Stimulated activated CD4-positive, alpha-beta T cell treated with anti-CD3 and anti-CD28 coated beads, TNF-alpha, amount 100 ng/mL, for 4 hours (primary cell): ENCODE measurements at regions not wholly inside any gene's neighbourhood (a gene's known extent, or its start where the extent isn't known, plus 50 kb on each side); places are given as distances from the start of the nearest gene placed in this dataset.

ENCODE experiments used
- DNase-seq, 3 experiments: peaks; one replicate each; pipeline ENCODE4 v3.0.0-alpha.2; 2020; ENCODE audit warnings: low read depth in 3 of 3

DNA sequence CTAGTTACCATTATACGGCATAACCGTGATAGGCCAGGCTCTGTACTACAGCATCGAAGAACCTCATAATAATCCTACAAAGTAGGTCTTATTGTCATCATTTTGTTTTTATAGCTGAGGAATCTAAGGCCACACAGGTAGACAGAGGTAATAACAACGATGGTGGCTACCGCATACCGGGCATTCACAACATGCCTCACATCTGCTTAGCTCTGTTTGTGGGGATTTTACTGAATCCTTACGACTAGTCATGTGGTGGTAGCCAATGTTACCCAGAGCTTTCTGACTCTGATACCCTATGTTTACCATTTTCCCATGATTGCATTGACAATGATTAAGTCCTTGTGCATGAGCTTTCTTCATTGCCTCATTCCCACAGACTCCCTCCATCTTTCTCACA lies 269.4 kb downstream of the TCF7L2 start:
- DNase-seq = no peak

DNA sequence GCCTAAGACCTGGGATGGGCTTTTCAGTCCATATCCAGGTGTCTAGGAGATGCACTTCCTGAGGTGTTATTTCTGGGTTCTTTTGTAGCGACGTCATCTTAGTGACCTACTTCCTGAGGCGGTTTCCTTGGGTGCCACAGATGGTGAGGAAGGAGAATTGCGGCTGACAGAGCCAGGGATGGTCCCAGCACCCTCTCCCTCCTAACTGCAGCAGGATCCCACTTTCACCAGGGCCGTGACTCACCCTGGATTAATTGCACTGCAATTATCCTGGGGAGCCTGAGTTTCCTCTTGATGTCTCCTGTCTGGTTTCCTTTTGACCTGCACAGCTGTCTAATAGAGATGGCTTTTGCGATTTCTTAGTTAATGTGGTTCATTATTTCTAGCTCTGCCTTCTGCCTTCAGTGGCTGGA lies 271.7 kb downstream of the TCF7L2 start:
- no peak for DNase-seq

DNA sequence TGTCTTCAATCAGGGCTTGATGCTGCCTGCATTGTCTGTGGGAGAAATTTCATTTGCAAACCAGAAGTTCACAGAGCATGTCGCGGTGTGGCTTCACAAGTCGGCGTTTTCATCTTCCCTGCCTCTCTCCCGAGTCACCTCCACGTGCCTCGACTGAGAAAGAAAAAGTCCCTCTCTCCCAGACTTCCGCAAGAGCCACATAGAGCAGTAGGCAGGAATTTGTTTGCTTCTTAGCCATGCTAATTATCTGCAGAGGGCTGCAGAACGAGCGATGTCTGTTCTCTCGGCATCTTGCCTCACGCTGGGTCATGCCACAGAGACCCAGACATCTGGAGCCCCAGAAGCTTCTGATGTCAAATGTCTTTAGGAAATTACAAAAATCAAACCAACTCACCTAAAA lies 272.2 kb downstream of the TCF7L2 start:
- no peak for DNase-seq

DNA sequence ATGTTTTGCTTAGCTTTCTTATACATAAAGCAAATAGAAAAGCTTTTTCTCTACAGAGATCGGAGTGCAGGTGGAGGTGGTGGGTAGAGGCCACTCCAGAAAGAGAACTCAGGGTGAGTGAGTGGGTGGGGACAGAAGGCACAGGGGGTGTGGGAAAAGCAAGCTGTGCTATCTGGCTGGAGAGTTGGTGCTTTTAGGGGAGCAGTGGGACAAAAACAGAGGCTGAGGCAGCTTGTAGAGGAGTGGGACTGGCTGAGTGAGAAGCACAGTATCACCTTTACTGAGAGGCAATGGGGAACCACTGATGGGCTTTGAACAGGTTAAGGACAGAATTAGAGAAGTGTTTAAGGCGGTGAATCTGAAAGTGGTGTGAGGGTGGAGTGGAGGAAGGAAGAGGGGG lies 275.3 kb downstream of the TCF7L2 start:
- no peak for DNase-seq

DNA sequence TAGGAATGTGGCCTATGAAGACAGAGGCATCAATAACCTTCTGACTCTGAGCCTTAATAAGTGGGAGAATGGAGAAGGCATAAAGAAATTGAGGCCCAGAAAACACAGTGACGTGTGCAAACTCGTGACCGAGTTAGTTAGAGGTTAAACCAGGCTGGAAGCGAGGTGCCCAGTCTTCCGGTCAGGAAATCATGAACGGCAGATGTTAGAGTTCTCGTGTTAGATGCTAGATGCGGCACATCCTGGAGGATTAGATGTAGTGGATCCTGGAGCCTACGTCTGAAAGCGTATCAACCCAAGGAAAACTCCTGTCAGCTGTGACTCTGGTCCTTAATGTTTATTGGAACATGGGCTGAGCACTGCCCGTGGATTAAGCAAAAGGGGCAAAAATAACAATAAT lies 275.9 kb downstream of the TCF7L2 start:
- DNase-seq = no peak

DNA sequence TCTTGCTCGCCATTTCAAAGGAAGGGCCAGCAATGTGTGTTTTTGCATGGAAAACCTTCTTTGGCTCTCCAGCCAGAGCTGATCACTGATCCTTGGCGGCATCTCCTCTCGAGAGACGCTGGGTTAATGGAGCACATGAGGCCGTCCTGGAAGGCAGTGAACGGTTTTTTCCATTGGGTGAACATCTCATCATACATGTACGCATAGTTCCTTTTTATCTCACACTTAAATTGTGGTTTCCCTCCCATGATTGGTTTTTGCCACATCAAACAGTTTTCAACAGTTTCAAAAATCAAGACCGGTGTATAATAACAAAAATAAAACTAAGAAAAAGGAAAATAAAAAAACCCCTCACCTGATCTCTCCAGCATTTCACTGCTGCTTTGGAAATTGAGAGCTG lies 276.4 kb downstream of the TCF7L2 start:
- DNase-seq = no peak

DNA sequence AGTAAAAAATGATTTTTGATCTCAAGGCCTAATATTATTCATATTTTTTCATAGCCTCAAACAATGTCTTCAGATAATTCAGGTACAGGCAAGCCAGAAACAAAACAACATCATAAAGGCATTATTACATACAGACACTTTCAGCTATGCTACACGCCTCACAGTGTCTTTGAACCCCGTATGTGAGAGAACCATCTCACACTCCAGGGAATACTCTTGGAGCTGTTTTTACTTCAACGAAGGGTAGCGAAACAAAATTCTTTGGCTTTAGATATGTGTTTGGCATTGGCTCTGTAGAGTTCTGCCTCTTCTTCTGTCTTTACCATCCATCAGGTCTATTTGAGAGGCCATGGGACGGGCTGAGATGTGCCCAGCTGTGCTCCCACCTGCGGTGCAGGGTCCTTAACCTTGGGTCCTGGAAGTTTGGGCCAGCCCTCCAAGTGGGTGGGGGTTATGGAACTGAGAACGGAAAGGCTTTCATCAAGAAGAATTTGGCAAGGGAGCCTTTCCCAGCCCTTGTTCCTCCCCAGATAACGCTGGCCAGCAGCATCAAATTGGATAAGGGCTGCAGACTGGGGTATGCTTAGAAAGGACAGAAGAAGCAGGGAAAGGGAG lies 276.9 kb downstream of the TCF7L2 start:
- DNase-seq = no peak

DNA sequence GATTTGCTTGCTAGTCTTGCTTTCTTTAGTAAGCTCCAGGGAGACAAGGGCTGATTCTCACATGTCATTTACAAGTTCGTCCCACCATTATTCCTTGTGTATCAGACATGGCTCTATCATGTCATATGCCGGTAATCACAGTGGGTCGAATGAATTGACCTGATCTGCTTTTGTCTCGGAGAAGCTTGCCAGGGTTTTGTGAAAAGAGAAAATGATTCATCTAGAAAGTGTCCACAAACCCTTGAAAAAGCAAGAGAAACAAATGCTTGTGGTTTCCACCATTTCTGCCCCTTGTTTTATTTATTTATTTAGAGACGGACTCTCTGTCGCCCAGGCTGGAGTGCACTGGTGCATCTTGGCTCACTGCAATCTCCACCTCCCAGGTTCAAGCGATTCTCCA lies 278.5 kb downstream of the TCF7L2 start:
- DNase-seq = no peak

DNA sequence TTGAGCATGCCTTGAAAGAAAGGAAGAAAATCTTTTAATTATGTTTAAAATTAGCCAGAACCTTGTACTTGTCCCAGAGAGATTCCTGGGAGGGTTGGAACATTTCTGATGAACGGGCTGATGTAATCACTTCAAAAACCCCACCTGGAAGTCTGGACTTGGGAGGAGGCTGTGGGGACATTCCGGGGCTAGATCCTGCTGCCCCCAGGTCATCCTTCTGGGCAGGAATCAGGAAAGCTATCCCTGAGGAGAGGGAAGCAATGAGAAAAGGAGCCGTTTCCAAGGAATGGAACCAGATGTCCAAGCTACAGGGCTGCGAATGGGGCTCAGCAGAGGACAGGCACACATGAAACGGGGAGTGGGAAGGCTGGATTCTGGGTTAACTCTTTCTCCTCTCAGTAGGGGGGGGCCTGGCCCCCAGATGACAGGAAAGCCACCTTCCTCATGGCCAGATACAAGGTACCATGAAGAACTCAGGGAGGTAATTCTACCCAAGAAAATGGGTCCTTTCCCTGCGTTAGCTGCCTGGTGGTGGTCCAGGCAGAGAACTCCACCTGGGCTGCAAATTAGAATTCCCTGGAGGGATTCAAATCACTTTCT lies 280.1 kb downstream of the TCF7L2 start:
- no peak for DNase-seq

DNA sequence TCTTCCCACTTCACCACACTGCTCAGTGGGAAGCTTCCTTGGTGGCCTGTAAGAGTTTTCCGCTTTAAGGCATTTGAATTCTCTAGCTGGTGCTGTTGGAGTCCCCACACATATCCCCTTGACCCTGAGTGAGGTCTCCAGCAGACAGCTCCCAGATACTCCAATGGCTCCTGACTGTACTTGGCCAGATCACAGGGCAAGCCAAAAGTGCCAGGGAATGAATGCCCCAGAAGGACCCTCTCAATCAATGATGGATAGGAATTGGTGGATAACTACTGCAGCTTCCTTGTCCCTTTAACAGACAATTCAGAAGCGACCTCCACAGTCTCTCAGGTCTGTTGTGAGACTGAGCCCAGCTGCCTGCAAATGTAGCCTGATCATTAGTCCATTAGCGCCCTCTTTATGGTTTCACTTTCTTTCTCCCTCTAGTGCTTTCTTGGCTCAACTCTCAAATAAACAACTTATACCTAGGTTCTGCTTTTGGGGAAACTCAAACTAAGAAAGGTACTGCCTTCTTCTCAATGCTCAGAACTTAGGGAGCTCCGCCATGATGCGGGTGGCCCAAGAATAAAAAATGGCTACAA lies 283.0 kb downstream of the TCF7L2 start:
- no peak for DNase-seq

DNA sequence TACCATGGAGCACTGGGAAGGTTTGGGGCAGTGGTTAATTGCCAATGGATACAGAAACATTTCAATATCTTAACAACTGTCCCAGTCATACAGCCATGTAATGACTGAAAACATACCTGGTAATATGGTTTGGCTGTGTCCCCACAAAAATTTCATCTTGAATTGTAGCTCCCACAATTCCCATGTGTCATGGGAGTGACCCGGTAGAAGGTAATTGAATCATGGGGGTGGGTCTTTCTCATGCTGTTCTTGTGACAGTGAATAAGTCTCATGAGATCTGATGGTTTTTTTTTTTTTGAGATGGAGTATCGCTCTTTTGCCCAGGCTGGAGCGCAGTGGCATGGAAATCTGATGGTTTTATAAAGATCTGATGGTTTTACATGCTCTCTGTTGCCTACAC lies 284.4 kb downstream of the TCF7L2 start:
- DNase-seq = no peak

DNA sequence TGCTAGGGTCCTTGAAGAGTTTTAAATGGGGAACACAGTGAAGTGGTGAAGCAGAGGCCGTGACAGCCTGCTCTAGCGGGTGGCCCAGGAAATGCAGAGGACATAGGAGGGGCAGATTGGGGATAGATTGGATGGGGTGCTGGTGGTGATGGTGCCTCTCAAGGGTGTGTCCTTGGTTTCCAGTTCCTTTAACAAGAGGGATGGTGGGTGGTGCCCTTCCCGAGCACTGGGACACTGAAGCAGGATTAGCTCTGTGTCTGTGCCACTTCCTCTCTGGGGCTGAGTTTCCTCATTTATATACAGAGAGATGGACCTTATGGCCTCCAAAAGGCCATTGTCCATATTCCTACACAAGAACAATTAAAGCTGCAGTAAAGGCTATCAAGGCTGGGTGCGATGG lies 285.5 kb downstream of the TCF7L2 start:
- no peak for DNase-seq

DNA sequence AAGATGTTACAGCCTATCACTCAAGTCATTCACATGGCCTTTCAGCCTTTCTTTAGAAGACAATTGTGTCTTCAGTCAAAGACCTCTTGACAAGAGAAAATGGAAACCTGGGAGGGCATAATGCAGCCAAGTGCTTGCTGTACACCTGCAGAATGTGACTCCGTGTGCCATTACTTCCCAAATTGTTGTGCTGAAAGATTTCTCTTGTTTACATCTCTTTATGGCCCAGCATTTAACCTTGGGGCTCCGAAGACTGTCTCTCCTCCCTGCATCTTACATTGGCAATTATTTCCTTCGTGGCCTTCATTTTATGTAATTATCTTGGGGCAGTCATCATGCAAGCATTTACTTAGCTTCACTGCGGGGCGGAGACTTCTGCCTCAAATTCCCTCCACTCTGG lies 287.0 kb downstream of the TCF7L2 start:
- DNase-seq = no peak

DNA sequence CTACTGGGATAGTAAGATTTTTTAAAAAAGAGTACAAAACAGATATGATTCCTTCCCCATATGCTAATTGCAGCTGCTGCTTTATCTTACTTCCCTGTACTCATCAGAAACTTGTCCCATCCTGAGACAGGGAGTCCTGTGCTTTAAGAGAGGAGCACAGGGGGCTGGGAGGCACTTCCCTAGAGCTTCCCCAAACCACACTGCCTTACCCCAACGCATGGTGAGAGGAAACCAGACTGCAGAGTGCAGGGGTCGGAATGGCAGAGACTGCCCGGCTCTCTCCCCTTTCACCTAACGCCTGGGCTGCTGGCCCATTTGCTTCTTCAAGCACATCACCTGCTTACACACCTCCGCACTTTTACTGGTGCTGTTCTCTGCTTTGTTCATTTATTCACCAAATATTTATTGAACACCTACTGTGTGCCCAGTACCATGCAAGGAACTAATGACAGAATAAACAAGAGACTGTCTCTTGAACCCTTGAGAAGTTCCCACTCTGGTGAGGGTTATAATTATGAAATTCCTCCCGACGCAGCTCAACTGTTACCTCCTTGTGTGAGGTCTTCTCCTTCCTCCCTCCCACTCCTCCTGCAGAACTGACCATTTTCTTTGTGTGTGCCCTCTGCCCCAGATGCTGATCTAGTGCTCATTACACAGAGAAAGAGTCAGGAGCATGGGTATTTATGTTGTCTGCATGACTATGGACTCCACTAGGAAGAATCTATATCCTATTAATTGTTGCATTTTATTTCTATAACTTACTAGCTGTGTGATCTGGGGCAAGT lies 289.7 kb downstream of the TCF7L2 start:
- no peak for DNase-seq

DNA sequence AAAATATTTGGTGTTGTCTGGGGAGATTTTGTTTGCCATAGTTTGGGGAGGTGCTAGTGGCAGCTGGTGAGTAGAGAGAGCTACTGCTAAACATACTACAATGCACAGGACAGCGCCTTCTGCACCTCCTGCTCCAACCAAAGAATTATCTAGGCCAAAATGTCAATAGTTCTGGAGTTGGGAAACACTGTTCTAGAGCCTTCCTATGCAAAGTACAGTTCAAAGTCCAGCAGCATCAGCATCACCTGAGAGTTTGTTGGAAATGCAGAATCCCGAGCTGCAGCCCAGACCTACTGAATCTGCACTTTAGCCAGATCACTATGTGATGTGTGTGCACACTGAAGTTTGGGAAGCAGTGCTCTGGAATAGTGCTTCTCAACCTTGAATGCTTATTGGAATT lies 290.7 kb downstream of the TCF7L2 start:
- DNase-seq = no peak

DNA sequence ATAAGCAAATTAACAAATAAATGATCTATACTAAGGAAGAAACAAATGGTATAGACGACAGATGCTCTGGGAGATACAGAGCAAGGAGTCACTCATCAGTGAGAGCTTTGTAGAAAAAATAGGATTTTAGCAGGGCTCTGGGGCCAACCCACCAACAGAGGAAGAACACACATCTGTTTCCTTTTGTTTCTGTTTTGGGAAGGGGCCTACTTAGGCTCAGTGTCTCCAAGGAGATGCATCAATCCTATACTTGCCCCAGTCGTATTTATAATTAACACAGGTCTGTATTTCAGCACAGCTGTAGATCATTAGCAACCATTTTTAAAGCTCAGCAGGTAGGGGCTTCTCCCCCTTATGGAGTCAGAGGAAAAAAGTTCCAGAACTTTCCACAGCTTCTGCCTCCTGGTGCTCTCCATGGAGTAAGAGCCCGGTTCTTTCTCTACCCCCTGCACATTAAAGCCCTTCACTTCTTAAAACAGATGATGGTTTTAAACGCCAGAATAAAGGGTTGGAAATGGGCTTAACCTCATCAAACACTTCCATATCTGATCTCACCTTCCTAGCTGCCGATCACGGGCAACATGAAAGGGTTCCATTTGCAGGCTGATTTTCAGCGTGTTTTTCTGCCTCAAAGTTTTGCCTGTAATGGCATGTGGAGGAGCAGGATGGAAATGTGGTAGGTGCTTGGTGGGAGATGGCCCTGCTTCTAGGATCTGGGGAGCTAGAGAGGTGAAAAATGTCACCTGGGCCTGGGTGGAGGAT lies 291.7 kb downstream of the TCF7L2 start:
- no peak for DNase-seq

DNA sequence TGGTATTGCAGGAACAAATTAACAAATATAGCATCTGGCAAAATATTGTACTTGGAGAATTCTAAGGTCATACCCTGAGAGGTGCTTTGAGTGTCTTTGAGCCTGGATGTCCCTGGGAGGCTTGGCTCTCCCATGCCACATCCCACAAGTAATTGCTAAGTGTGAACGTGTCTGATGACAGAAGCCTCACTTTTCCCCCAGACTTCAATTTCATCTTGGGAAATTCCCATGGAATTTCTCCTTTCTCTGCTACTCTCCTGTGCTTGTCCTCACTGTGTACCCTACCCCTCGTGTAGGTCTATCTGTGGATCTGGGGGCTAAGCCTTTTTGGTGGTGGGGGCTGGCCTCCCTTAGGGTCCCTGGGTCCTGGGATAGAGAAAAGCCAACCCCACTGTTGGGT lies 293.3 kb downstream of the TCF7L2 start:
- DNase-seq = no peak

DNA sequence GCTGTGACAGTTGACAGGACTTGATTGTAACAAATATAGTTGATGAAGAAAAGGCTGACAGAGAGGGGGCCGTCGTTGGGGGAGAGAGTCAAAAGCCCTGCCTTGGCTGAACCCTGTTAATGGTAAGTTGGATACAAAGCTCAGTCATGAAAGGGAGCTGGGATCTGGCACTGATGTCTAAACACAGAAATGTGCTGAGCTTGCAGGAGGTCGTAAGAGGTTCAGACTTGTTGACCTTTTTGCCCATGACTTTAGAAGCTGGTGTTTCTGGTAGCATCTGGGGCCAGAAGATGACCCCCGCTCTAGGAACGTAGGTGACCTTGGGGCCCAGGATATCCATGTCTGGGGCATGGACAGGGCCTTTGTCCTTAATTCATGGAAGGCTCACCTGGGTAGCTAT lies 294.7 kb downstream of the TCF7L2 start:
- no peak for DNase-seq

DNA sequence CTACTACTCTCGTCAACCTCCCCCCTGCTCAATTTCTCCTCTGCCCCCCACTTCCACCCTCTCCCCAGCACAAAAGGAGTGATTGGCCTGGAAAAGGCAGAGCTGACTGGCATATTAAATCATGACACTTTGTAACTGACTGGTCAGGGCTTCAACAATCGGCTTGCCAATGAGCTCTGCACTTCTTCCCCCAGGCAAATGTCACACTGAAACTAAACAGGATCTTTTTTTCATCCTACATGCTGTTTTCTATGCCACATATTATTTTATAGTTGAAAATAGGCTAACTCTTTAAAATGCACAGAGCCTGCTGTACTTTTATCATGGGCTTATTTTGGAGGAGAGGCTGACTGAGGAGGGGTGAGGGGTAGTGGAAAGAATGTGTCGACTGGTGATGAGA lies 295.2 kb downstream of the TCF7L2 start:
- DNase-seq = no peak

DNA sequence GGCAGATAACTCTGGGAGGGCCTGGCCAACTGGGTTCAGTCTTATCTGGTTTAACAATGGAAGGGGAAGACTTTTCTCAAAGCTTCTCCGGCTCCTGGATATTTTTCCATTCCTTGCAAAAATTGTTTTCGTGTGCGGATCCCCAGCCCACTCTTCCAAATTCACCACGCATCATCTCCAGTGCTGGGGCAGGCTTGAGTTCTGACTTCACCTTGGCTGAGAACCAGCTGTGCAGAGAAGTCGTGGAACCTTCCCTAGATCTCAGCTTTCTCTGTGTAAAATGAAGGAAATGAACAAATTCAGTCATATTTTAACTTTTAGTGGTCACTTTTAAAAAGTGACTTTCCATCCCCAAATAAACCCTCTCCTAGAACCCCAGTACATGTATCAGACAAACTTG lies 297.0 kb downstream of the TCF7L2 start:
- DNase-seq = no peak

DNA sequence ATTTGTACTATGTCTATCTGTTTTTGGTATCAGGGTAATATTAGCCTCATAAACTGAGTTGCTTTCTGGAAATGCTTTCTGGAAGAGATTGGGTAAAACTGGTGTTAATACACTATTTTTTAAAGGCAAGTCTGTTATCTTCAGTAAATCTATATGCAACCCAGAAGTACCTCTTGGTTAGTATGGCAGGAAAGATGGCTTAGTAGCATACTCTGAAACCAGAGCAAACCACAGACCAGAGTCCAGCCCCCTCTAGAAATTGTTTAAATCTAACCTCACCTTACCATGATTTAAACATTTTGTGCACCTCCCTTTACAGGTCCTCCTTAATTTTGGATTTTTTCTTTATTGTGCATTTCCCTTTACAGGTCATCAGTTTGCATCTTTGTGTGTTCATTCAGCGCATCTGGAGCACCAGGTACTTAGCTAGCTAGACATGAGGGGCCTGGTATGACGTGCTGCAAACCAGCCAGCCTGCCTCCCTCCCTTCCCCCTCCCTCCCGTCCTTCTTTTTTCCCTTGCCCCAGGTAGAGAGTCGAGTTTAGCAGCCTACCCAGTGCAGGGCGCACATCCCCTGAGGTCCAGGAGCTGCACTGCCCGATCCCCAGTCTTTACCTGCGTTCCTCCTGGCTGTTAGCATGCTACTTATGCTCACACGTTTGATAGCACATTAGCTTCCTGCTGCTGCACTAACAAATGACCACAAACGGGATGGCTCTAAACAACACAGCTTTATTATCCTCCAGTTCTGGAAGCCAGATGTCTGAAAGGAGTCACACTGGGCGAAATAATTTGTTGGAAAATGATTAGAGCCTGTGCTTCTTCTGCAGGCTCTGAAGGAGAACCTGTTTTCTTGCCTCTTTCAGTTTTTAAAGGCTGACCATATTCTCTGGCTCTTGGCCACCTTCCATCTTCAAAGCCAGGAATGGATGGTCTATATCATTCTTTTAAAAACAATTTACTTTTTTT lies 299.9 kb upstream of the HABP2 start:
- DNase-seq = no peak
